ENCODE measurements at regions not wholly inside any gene's neighbourhood (a gene's known extent, or its start where the extent isn't known, plus 50 kb on each side); places are given as distances from the start of the nearest gene placed in this dataset.

DNA sequence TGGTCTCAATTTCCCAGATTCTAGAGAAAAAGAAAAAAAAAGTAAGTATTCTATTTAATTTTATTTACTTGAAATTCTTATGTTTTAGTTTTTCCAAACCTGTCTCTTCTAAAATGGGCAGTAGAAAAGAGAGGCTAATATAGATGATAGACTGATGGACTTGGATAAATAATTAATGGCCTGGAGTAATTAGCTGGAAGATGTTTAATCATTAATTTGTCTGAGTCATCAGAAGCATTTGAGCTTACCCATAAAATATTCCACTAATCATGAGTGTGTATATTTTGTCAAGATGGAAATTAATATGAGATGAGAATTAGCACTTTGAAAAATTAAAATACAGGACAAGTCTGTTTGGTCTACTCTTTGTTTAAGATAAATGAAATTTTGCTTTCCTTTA lies 212.1 kb upstream of the MIR17HG start:
- TF ChIP-seq, protein P1, sequence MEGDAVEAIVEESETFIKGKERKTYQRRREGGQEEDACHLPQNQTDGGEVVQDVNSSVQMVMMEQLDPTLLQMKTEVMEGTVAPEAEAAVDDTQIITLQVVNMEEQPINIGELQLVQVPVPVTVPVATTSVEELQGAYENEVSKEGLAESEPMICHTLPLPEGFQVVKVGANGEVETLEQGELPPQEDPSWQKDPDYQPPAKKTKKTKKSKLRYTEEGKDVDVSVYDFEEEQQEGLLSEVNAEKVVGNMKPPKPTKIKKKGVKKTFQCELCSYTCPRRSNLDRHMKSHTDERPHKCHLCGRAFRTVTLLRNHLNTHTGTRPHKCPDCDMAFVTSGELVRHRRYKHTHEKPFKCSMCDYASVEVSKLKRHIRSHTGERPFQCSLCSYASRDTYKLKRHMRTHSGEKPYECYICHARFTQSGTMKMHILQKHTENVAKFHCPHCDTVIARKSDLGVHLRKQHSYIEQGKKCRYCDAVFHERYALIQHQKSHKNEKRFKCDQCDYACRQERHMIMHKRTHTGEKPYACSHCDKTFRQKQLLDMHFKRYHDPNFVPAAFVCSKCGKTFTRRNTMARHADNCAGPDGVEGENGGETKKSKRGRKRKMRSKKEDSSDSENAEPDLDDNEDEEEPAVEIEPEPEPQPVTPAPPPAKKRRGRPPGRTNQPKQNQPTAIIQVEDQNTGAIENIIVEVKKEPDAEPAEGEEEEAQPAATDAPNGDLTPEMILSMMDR (IDR thresholded peaks at IDR 0.05) = no peak
- no peak for DNase-seq
- Histone ChIP-seq H3K27me3 (no peaks in the 10 kb centered on the region), H3K36me3 (no peaks in the 10 kb centered on the region), H3K4me1 (peaks cover 0 to 11% (median 0%) of the 10 kb centered on the region in 9 donors), H3K4me3 (no peak overlapping the region), H3K27ac (no peak overlapping the region), H3K9me3 (no peaks in the 10 kb centered on the region)
- no peak for ATAC-seq
- intact Hi-C loops (cut with DNase I) = loop anchor here in 4 of 10 donors (2.0 to 10.0 kb wide), 5 partner anchors 47 to 647 kb away; no protein-coding TSS in a partner anchor

DNA sequence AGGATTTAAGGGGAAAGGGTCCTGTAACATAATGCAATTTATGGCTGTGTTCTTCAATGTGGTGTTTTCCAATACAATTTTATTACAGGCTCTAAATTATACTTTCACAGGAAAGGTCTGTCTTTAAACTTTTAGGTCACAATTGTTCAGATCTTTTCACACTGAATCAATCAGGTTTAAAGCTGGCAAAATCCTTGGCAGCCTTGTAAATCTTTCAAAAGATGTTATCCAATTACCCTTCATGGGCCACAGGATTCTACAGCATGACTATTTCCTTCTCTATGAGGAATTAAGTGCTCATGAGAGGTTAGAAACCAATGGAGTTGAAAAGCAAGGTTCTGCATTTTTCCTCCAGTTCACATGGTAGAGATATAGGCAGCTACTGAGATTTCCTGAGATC lies 211.5 kb upstream of the MIR17HG start:
- DNase-seq (no peak), ATAC-seq (no peak)
- Histone ChIP-seq H3K9me3 (no peaks in the 10 kb centered on the region), H3K27me3 (no peaks in the 10 kb centered on the region), H3K27ac (no peak overlapping the region), H3K4me1 (peaks cover 0 to 11% (median 0%) of the 10 kb centered on the region in 9 donors), H3K36me3 (no peaks in the 10 kb centered on the region), H3K4me3 (no peak overlapping the region)
- TF ChIP-seq, protein P1 (IDR thresholded peaks at IDR 0.05) = no peak
- intact Hi-C loops (cut with DNase I) = loop anchor here in 4 of 10 donors (2.0 to 10.0 kb wide), 5 partner anchors 46 to 646 kb away; no protein-coding TSS in a partner anchor

DNA sequence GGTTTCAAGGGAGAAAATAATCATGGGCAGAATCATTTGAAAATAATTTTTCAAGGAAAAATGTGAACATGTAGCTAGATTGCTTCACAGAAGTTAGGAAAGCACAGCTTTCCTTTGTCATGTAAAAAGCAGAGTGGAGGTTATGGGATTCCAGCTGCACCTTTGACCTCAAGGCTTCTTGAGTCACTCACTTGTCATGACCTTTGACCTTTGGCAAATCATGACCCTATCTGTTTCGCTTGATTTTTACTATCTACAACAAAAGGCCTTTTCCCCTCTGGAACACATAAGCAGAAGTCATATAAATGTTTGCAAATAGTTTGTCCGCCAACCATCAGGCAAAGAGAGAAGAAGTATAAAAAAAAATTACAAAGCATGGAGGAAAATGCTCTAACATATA lies 210.7 kb upstream of the MIR17HG start:
- no peaks in the 10 kb centered on the region for H3K36me3 ChIP-seq
- DNase-seq (no peak), ATAC-seq (no peak)
- no peaks in the 10 kb centered on the region for H3K27me3 ChIP-seq
- no peak overlapping the region for H3K4me3 ChIP-seq
- WGBS, 2 donors = 83 to 85% methylated on average over 2 of the region's 2 CpGs
- intact Hi-C loops (cut with DNase I) = loop anchor here in 3 of 10 donors (5.0 to 10.0 kb wide), 4 partner anchors 45 to 645 kb away; no protein-coding TSS in a partner anchor
- H3K9me3 ChIP-seq = no peaks in the 10 kb centered on the region
- TF ChIP-seq, protein P1 (IDR thresholded peaks at IDR 0.05) = no peak
- peaks cover 0 to 11% (median 0%) of the 10 kb centered on the region in 9 donors for H3K4me1 ChIP-seq
- no peak overlapping the region for H3K27ac ChIP-seq

DNA sequence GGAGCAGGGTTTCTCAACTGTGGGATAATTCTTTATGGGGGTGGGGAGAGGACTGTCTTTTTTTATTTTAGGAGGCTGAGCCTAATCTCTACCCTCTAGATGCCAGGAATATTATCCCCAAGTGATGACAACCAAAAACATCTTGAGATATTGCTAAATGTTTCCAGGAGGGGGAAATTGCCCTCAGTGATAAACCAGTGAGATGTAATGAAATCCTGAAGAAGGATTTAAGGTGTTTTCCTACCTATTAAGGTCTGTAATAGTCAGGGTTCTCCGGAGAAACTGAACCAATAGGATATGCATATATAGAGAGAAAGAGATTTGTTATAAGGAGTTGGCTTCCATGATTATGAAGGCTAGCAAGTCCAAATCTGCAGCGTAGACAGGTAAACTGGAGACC lies 208.3 kb upstream of the MIR17HG start:
- Histone ChIP-seq H3K4me3 (no peak overlapping the region), H3K4me1 (peaks cover 0 to 13% (median 0%) of the 10 kb centered on the region in 9 donors), H3K27ac (no peak overlapping the region), H3K36me3 (no peaks in the 10 kb centered on the region), H3K9me3 (no peaks in the 10 kb centered on the region), H3K27me3 (no peaks in the 10 kb centered on the region)
- WGBS, 2 donors = 64 to 89% methylated on average over 2 of the region's 2 CpGs
- DNase-seq (no peak), ATAC-seq (no peak)
- intact Hi-C loops (cut with DNase I) = loop anchor here in 3 of 10 donors (5.0 to 10.0 kb wide), 4 partner anchors 43 to 643 kb away; no protein-coding TSS in a partner anchor
- TF ChIP-seq, protein P1 (IDR thresholded peaks at IDR 0.05) = no peak

Measured in heart right ventricle (tissue), 16 donors.